ENCODE measurements at regions not wholly inside any gene's neighbourhood (a gene's known extent, or its start where the extent isn't known, plus 50 kb on each side); places are given as distances from the start of the nearest gene placed in this dataset.

DNA sequence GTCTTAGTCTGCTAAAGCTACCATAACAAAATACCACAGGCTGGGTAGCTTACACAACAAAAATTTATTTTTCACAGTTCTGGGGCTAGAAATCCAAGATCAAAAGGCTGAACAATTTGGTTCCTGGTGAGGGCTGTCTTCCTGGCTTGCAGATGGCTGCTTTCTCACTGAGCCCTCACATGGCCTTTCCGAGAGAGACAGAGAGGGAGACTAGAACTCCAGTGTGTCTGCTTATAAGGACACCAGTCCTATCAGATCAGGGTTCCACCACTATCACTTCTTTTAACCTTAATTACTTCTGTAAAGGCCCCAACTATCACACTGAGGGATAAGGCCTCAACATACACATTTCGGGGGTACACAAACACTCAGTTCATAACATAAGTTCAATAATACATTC, 527.4 kb upstream of the VSTM2A start:
- DNase-seq (ENCODE audit: low read depth, low spot score) (no peak), FAIRE-seq (no peak), ATAC-seq (no peak)
- no peak overlapping the region for H3K4me2 ChIP-seq (ENCODE audit: control insufficient read depth, insufficient read depth)
- POLR2A ChIA-PET = no interaction called here
- WGBS (ENCODE audit: insufficient coverage, insufficient replicate concordance, low lambda C conversion rate, missing lambda C conversion rate) = 0% methylated on average over 2 of the region's 2 CpGs
- H3K79me2 ChIP-seq (ENCODE audit: control insufficient read depth, insufficient read depth, low read length) = no peaks in the 10 kb centered on the region
- H3K27ac ChIP-seq (ENCODE audit: control insufficient read depth, insufficient read depth) = no peak overlapping the region
- no peak overlapping the region for H3K4me3 ChIP-seq
- H3K27me3 ChIP-seq (replicated peaks in 1 of 2; ENCODE audit: control insufficient read depth in 2 of 2, insufficient read depth in 2 of 2, low read length in 1 of 2) = no peaks in the 10 kb centered on the region
- no peak overlapping the region for H3K9ac ChIP-seq (ENCODE audit: control insufficient read depth, insufficient read depth, low read length)
- SMC1A ChIA-PET (ENCODE audit: uncharacterized antibody, unreplicated experiment) = no interaction called here
- no peaks in the 10 kb centered on the region for H3K9me3 ChIP-seq (replicated peaks; ENCODE audit: control insufficient read depth, insufficient read depth, low read length)
- RAD21 ChIA-PET (ENCODE audit: unreplicated experiment) = no interaction called here
- H2AFZ ChIP-seq (ENCODE audit: control insufficient read depth, low read depth, low read length) = no peak overlapping the region
- no peaks in the 10 kb centered on the region for H3K36me3 ChIP-seq (ENCODE audit: control insufficient read depth in 2 of 2, insufficient read depth in 2 of 2, low read length in 1 of 2)
- CTCF ChIA-PET = no interaction called here
- H3K4me1 ChIP-seq (ENCODE audit: control insufficient read depth, insufficient read depth, low read length) = no peaks in the 10 kb centered on the region
- H4K20me1 ChIP-seq (ENCODE audit: control insufficient read depth, insufficient read depth) = no peaks in the 10 kb centered on the region
- intact Hi-C loops (cut with micrococcal nuclease; ENCODE audit: unreplicated experiment) = no loop called here
- in situ Hi-C loops (cut with MboI) = no loop called here
- BruUV-seq (replicated peaks) = no TSS peak
- TF ChIP-seq, protein P1, sequence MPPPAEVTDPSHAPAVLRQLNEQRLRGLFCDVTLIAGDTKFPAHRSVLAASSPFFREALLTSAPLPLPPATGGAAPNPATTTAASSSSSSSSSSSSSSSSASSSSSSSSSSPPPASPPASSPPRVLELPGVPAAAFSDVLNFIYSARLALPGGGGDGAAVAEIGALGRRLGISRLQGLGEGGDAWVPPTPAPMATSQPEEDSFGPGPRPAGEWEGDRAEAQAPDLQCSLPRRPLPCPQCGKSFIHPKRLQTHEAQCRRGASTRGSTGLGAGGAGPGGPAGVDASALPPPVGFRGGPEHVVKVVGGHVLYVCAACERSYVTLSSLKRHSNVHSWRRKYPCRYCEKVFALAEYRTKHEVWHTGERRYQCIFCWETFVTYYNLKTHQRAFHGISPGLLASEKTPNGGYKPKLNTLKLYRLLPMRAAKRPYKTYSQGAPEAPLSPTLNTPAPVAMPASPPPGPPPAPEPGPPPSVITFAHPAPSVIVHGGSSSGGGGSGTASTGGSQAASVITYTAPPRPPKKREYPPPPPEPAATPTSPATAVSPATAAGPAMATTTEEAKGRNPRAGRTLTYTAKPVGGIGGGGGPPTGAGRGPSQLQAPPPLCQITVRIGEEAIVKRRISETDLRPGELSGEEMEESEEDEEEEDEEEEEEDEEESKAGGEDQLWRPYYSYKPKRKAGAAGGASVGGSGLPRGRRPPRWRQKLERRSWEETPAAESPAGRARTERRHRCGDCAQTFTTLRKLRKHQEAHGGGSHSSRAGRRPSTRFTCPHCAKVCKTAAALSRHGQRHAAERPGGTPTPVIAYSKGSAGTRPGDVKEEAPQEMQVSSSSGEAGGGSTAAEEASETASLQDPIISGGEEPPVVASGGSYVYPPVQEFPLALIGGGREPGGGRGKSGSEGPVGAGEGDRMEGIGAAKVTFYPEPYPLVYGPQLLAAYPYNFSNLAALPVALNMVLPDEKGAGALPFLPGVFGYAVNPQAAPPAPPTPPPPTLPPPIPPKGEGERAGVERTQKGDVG (CRISPR knock-in tag; IDR thresholded peaks at IDR 0.05) = no peak
- TF ChIP-seq CBFB (IDR thresholded peaks at IDR 0.05; ENCODE audit: low read depth) = no peak
- no peak for TF ChIP-seq IKZF2 (IDR thresholded peaks at IDR 0.05)
- TF ChIP-seq ZZZ3 (IDR thresholded peaks at IDR 0.05; ENCODE audit: control insufficient read depth, insufficient read length, low read depth) = no peak
- TF ChIP-seq MXI1 (IDR thresholded peaks at IDR 0.05; ENCODE audit: low read depth, low read length) = no peak
- TF ChIP-seq NRF1 (conservative IDR thresholded peaks at IDR 0.05; ENCODE audit: low read depth, low read length) = no peak
- TF ChIP-seq, protein P2, sequence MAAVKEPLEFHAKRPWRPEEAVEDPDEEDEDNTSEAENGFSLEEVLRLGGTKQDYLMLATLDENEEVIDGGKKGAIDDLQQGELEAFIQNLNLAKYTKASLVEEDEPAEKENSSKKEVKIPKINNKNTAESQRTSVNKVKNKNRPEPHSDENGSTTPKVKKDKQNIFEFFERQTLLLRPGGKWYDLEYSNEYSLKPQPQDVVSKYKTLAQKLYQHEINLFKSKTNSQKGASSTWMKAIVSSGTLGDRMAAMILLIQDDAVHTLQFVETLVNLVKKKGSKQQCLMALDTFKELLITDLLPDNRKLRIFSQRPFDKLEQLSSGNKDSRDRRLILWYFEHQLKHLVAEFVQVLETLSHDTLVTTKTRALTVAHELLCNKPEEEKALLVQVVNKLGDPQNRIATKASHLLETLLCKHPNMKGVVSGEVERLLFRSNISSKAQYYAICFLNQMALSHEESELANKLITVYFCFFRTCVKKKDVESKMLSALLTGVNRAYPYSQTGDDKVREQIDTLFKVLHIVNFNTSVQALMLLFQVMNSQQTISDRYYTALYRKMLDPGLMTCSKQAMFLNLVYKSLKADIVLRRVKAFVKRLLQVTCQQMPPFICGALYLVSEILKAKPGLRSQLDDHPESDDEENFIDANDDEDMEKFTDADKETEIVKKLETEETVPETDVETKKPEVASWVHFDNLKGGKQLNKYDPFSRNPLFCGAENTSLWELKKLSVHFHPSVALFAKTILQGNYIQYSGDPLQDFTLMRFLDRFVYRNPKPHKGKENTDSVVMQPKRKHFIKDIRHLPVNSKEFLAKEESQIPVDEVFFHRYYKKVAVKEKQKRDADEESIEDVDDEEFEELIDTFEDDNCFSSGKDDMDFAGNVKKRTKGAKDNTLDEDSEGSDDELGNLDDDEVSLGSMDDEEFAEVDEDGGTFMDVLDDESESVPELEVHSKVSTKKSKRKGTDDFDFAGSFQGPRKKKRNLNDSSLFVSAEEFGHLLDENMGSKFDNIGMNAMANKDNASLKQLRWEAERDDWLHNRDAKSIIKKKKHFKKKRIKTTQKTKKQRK (IDR thresholded peaks at IDR 0.05; ENCODE audit: low read depth, low read length) = no peak
- TF ChIP-seq YY1 (IDR thresholded peaks at IDR 0.05; ENCODE audit: low read depth, low read length) = no peak
- TF ChIP-seq, protein P3, sequence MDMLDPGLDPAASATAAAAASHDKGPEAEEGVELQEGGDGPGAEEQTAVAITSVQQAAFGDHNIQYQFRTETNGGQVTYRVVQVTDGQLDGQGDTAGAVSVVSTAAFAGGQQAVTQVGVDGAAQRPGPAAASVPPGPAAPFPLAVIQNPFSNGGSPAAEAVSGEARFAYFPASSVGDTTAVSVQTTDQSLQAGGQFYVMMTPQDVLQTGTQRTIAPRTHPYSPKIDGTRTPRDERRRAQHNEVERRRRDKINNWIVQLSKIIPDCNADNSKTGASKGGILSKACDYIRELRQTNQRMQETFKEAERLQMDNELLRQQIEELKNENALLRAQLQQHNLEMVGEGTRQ (IDR thresholded peaks at IDR 0.05; ENCODE audit: borderline replicate concordance, low read depth, low read length) = no peak
- TF ChIP-seq GABPA (IDR thresholded peaks at IDR 0.05; ENCODE audit: low read depth) = no peak
- TF ChIP-seq RUNX3 (IDR thresholded peaks at IDR 0.05; ENCODE audit: low read length) = no peak
- TF ChIP-seq, protein P4, sequence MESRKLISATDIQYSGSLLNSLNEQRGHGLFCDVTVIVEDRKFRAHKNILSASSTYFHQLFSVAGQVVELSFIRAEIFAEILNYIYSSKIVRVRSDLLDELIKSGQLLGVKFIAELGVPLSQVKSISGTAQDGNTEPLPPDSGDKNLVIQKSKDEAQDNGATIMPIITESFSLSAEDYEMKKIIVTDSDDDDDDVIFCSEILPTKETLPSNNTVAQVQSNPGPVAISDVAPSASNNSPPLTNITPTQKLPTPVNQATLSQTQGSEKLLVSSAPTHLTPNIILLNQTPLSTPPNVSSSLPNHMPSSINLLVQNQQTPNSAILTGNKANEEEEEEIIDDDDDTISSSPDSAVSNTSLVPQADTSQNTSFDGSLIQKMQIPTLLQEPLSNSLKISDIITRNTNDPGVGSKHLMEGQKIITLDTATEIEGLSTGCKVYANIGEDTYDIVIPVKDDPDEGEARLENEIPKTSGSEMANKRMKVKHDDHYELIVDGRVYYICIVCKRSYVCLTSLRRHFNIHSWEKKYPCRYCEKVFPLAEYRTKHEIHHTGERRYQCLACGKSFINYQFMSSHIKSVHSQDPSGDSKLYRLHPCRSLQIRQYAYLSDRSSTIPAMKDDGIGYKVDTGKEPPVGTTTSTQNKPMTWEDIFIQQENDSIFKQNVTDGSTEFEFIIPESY (IDR thresholded peaks at IDR 0.05) = no peak
- no peak for TF ChIP-seq CBX5 (IDR thresholded peaks at IDR 0.05; ENCODE audit: low read depth)
- no peak for TF ChIP-seq BACH1 (IDR thresholded peaks at IDR 0.05; ENCODE audit: borderline replicate concordance)

Data from GM12878 (cell line).